GM19328 (cell line): ENCODE measurements at regions not wholly inside any gene's neighbourhood (a gene's known extent, or its start where the extent isn't known, plus 50 kb on each side); places are given as distances from the start of the nearest gene placed in this dataset.

ENCODE experiments used
- ATAC-seq: cut with Tn5 transposase; IDR thresholded peaks from one replicate; pipeline ENCODE4 v1.9.1; 2021; ENCODE audit warnings: mild to moderate bottlenecking, moderate library complexity; ENCODE audit not compliant: unreplicated experiment

- ATAC-seq, result no peak
Measured at GRCh38 chr13:31675440-31675953, 63.8 kb upstream of the RXFP2 start.

- no peak for ATAC-seq
Measured at GRCh38 chr13:31681133-31681532, 58.2 kb upstream of the RXFP2 start.

GRCh38 chr13:31684466-31684865, 54.9 kb upstream of the RXFP2 start:
- ATAC-seq, result no peak

GRCh38 chr13:31686670-31687425, 52.5 kb upstream of the RXFP2 start:
- ATAC-seq, result no peak
